Dedifferentiated amniotic fluid mesenchymal stem cell (primary cell): ENCODE measurements at regions not wholly inside any gene's neighbourhood (a gene's known extent, or its start where the extent isn't known, plus 50 kb on each side); places are given as distances from the start of the nearest gene placed in this dataset.
"Not testable (repeated sequence)": the region's sequence is repeated elsewhere in the genome, so short reads cannot be mapped to it uniquely, and the experiment has no call there.

Source experiments
- DNase-seq: peaks from one replicate; pipeline ENCODE4 v3.0.0-alpha.2; 2016; ENCODE audit errors: extremely low spot score

DNA sequence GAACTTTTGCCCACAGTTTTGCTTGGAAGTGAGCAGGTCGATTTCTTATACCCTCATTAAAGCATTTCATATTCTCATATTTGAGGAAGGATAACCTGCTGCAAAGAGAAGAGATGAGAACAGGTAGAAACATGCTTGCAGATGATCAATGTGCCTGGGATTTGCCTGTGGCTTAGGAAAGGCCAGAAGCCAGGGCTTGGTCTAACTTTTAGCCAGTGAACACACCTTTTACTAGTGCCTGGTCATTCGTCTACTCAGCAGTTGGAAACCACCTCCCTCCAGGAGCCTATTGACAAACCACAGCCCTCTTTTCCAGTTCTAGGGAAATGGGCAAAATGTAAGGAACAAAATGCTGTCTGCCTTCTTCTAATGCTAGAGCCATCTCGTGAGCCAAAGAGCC, 518.3 kb downstream of the ADRA2A start:
- no peak for DNase-seq

DNA sequence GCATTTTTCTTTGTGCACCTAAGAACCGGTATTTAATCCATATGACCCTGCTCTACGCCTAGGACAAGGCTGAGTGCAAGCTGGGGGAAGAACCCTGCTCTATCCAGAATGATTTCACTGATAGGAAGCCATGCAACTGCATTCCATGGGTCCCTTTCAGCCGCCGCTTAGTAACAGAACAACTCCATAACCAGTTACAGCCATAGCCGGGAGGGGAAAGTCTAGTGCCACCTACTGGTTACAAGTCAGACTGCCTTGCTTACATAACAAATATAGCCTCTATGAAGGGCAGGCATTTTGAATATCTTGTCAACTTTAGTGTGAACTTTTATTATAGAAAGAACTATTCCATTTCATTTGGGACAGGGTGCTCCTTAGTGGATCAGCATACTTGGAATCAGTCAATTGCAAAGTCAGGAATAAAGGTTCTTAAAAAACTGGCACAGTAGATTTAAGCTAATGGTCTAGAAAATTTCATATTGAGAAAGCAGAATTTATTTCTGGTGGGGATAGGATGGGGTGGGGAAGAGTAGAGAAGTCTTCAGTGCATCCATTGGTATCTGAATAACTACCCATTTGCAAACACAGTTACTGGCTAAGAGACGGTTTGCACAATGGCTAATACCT, 521.7 kb downstream of the ADRA2A start:
- DNase-seq = no peak

DNA sequence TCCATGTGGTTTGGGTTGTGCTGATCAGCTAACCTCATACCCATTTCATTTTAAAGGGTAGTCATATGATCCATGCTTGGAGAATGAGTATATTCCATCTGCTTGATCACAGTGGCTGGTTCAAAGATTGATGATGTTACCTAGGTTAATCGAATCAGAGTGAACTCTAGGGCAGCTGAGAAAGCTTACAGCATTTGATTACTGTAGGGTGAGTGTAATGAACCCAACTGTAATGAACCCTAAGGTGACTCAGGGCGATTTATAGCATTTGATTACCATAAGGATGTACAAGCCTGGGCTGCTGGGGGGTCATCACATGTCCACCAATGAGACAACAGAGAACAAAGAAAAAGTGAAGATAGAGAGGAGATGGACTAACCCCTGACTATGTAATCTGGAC, 523.1 kb downstream of the ADRA2A start:
- DNase-seq = no peak

DNA sequence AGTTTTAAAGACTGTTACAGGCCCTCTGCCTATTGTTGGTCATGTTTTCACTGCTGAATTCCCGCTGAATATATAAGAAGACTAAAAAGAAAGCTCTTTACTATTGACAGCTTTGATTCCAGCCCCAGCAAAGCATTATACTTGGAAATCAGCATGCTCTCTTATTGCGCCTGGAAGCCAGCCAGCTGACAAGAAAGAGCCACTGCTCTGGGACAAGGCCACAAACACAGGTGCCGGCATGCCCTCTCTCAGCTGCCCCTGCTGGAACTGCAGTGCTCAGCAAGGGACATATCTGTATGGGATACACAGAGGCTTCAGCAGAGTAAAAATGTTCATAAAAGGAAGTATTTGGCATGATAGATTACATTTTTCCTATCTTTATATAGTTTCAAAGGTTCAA, 523.9 kb downstream of the ADRA2A start:
- no peak for DNase-seq

DNA sequence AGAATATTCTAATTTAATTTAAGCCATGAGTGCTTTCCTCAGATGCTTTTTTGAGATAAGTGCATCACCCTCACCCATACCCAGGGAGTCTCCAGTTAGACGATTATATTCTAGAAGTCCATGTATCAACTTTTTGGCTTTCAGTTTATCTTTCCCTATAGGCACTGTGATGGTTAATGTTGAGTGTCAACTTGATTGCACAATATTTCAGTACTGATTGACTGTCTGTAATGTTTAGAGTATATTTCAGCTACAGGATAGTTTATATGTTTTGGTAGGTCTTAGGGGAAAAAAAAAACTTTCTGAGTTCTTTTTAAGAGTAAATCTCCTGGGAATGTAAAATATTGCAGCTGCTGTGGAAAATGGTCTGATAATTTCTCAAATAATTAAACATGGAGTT, 535.4 kb downstream of the ADRA2A start:
- no peak for DNase-seq

DNA sequence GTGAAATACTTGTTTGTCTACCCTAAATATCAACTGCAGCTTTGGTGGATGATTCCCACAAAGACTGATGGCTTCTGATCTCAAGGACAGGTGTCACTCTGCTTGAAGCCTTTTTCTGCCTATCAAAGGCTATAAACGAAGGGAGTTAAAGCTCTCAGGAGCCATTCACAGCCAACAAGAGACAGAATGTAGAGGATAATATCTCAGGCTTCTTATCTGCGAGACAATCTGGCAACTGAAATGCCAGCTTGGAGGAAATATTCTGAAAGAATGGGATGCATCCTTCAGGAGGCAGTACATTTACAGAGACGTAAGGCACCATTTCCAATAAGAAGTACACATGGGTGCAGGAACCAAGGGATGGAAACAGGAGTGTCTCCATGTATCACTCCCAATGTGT, 549.4 kb downstream of the GPAM start:
- no peak for DNase-seq

DNA sequence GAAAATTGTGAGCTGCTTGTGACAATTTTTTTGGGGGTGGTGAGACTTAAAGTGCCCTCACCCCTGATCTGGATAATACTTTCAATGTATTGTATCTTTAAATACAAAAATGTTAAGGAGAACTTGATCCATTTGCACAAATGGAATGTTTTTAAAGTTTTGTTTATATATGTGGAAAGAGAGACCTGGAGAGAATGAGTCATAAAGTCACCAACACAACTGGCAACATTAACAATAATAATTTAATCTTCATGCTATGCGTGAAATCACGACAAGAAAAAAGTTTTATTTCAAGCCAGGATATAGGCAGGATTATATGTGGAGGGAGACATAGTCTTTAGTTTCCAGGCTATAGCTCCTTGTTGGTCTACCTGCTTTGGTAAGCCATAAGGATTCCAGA, 537.5 kb downstream of the GPAM start:
- no peak for DNase-seq

DNA sequence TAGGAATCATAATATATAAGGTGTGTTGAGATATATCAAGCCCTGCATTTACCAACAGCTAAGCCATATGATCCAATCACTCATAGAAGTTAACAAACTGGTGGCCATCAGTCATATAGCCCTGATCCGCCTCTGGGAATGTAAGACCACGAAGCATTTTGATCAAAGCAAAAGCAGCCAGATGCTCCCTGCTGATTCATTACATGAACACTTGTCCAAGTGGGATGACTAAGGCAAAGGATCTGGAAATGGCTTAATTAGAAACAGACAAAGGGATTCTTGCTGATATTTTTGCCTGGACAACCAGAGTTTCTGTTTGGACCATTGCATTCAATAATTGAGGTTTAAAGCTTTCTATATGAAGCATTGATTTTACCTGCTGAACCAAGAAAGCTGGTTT, 535.5 kb downstream of the GPAM start:
- DNase-seq = no peak

DNA sequence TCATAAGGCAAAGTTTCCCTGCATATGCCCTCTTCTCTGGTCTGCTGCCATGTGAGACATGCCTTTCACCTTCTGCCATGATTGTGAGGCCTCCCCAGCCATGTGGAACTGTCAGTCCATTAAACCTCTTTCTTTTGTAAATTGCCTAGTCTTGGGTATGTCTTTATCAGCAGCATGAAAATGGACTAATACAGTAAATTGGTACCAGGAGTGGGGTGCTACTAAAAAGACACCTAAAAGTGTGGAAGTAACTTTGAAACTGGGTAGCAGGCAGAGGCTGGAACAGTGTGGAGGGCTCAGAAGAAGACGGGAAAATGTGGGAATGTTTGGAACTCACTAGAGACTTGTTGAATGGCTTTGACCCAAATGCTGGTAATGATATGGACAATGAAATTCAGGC, 534.5 kb downstream of the GPAM start:
- not testable (repeated sequence) for DNase-seq

DNA sequence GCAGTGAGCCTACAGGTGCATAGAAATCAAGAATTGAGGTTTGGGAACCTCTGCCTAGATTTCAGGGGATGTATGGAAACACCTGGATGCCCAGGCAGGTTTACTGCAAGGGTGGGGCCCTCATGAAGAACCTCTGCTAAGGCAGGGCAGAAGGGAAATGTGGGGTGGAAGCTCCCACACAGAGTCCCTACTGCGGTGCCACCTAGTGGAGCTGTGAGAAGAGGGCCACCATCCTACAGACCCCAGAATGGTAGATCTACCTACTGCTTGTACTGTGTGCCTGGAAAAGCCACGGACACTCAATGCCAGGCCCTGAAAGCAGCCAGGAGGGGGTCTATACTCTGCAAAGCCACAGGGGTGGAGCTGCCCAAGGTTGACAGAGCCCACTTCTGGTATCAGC, 533.5 kb downstream of the GPAM start:
- DNase-seq = no peak

DNA sequence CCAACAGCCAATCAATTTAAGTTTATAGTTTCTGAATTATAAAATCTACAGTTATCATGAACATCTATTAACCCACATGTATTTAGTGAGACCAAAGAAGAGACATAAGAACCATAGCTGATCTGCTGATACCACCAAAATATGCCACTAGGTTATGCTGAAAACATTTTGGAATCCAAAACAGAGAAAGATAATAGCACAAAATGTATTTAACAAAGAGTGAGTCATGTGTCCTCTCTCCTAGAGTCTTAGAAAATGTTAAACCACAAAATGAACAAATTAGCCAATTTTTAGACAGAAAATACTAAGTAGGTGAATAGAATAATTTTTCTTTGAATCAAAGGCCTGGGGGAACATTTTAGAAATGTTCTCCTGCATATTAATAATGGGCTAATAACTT, 527.5 kb downstream of the GPAM start:
- no peak for DNase-seq

DNA sequence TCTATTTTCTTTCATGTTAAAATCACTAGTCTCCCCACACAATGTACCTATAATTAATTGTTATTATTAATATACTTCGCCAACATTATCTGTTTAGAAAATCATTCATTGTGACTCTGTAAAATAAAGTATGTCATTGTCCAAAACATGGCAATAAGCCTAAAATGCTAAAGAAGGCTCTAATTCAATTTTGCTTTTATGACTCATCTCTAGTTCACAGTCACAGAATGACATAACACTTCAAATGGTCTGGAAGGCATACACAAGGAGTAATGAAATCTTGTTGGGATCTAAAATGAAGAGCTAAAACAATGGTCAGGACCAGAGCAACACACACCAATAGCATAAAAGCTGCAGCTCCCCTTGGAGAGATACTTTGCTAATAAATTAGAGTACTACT, 505.8 kb downstream of the GPAM start:
- DNase-seq = no peak

DNA sequence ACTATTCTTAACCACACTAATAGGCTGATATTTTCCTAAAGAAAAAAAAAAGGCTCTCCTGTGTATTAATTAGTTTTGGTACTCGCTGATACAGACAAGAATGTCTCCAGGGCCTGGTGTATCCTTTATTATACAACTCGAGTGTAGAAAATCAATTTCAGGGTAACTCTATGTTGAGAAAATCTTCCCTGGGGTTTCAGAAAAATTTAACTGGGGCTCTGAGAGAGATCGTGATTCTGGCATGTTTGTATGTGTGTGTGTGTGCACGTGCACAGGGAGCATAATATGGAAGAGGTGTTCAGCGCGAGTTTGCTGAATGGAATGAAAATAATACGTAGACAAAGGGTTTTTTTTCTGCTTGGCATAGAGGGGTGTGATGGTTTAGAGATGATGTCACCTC, 496.8 kb downstream of the GPAM start:
- DNase-seq = no peak

DNA sequence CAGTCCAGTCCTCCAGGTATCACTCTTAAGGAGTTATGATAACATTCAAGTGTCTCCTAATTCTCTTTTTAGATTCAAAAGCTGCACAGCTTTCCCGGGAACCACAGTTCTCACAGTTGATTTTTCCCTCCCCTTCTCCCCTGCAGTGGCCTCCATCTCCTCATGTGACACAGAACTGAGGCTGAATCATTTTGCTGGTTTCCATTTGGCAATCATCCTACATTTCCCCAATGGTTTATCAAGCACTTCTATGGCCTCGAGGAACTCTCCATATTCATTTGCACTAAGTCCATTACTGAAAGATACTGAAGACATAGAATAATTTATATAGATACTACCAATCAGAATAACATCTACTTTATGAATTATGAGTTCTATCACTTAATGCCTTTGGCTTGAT, 484.9 kb downstream of the GPAM start:
- DNase-seq = no peak

DNA sequence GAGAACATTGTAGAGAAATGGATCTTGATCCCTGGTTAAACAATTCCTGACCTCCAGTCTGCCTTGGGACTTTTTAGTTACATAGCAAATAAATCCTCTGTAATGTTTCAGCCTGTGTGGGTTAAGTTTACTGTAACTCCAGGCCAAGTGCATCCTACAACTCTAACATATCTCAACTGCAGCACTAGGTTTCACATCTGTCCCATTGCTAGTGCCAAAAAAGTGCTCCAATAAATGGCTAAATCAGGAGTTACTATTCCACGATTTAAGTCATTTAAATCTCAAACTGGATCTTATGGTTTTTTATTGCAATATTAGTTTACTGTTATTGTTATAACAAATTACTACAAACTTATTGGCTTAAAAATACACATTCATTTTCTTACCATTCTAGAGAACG, 479.6 kb downstream of the GPAM start:
- no peak for DNase-seq

DNA sequence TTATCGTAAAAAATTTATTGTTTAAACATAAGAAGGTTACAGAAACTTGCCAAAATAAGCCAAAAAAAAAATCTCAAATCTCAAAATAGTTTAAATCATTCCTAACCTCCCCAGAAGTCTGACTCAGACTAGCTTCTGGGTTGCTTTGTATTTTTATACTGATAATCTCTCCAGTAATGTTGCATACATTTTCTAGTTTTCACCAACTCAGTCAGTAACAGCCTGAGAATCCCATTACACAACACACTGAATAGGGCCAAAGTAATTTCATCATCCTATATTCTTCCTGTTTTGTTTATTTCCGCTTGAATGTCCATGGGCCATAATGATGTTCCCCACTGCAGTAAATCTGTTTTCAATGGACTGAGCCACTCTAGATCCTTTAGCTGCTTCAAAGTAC, 478.5 kb downstream of the GPAM start:
- DNase-seq = no peak

DNA sequence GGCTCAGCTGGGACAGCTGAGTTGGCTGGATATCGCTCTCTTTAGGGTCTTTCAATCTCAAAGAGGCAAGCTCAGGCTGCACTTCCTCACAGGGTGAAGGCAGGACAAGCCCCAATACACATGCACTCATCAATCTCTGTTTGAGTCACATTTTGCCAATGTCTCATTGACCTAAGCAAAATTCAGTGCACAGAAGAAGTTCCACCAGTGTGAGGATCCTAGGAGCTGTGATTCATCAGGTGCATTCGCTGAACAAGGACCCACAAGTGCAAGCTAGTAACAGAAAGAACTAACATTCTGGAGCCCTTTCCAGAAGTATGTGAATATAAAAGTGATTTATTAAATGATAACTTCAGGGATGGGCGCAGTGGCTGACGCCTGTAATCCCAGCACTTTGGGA, 477.2 kb downstream of the GPAM start:
- DNase-seq = no peak

DNA sequence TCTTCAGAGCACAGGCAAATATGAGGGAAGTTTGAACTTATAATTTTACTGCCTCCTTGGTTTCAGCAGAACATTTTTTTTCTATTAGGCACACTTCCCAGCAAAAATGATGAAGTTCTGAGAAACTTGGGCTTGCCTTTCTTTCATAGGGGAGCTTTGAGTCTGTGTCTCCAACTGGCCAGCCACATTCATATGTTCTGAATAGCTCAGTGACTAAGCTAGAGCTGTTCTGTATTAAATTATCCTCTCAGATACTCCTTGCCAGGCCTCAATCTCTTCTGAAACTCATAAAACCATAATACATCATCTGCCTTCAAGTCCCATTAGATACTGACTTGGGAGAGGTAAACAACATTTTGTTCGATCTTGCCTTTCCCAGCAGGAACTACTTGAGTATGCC, 476.5 kb downstream of the GPAM start:
- DNase-seq = no peak

DNA sequence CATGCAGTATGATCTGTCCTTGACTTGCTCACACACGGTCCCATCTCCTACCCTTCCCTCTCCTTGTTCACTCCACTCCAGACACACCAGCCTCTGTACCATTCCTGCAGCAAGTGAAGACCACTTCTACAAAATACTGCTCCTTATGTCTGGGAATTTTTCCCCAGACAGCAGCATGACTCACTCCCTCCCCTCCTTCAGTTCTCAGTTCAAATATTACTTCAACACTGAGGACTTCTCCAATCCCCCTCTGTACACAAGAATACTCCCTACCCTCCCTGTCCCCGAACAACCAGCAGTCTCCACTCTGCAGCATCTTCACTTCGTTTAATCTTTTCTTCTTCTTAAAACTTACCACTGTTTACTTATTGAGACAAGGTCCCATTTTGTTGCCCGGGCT, 474.0 kb downstream of the GPAM start:
- no peak for DNase-seq

DNA sequence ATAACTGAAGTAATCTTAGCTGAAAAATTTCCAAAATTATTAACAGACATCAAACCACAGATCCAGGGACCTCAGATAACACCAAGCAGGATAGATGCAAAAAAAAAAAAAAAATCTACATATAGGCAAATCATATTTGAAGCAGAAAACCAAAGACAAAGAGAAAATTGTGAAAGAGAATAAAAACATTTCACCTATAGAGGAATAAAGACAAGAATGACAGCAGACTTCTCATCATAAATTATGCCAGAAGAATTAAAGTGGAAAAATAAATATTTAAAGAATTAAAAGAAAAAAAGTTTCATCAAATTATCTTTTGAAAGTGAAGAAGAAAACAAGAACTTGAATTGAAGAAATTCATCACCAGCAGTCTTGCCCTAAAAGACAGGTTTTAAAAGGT, 467.5 kb downstream of the GPAM start:
- DNase-seq = no peak

DNA sequence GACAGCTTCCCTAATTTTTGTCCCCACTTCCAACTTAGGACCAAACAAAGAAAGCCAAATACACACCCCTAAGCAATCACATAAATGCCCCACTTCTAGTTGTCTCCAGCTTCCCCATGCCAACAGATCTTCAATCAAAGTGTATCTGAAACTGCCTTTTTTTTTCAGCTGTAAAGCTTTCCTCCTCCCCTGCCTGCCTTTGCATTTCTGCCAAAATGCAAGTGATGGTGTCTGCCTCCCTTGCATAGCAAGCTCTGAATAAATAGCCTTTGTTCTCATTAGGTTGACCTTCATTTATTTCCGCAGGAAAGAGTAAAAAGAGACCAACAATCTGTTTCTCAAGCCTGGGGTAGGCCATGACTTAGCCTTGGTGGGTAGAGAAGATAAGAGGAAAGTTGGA, 459.4 kb downstream of the GPAM start:
- no peak for DNase-seq

DNA sequence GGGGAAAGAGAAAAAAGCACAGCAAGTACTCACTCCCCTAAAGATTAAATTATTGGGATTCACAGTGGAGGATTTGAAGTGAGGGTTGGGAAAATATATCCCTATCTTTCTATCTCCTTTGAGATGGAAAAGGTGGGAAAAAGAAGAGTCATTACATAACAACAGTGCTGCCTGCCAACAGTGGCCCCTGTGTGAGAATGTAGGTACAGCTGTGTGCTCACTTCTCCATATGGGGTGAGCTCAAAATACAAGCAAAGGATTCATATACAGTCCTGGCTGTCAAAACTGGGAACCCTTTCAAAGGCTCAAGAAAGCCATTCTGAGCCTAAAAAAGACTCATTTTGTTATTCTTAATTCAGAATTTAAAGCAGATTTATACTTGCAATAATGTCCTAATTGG, 458.5 kb downstream of the GPAM start:
- no peak for DNase-seq

DNA sequence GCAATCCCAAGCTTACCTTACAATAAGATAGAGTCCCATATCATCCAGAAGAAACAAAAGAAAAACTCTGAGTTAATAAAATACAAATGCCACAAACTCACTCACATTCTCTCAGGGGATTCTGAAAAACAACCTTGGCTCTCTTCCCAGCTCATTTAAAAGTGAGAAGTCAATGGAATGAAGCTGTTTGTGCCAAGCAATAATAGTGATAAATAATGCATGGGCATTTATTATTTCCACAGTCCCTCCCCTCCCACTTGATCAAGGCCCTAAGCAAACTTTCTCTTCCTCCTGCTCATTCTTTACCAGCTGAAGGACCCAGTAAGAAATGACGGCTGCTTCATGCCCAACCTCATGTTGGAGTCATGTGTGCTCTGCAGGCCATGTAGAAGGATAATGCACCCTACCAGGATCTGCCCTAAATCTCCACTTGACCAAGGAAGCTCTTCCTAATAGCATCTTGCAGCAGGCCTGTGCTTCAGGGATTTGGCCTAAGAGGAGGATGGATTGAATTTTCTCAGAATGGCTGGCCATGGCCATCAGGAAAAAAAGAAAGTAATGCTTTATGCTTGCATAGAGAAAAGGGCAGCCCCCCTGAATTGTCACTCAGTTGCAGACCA, 451.3 kb downstream of the GPAM start:
- DNase-seq = no peak
